HEK293 (cell line): ENCODE measurements at regions not wholly inside any gene's neighbourhood (a gene's known extent, or its start where the extent isn't known, plus 50 kb on each side); places are given as distances from the start of the nearest gene placed in this dataset.

Experiments
- CTCF ChIA-PET: fragments of 350-600 bp; formaldehyde crosslinking; extraction: SDS; loops from one replicate; lab custom pipeline; 2021; ENCODE audit warnings: antibody characterized with exemption; lab: Yijun Ruan, JAX
- POLR2A ChIA-PET: fragments of 300-600 bp; formaldehyde crosslinking; extraction: SDS; loops from one replicate; lab custom pipeline; 2020; ENCODE audit warnings: antibody characterized with exemption, inconsistent platforms; lab: Yijun Ruan, JAX
- H3K27ac ChIP-seq: fragments of 200-500 bp; sonication (Bioruptor generic); 2 replicates; pipeline ENCODE4 v1.5.1; 2014; ENCODE audit warnings: low read depth, low read length, control low read depth, inconsistent platforms; ENCODE audit errors: extremely low read depth
- H3K36me3 ChIP-seq, 2 experiments: fragments of 200-500 bp in 1 of 2; sonication (Bioruptor generic) in 1 of 2; 1 replicate in 1 of 2; 2 replicates in 1 of 2; pipeline ENCODE4 v1.5.1; 2014 to 2017; ENCODE audit warnings: inconsistent platforms in 2 of 2, low read length in 2 of 2; ENCODE audit not compliant: control insufficient read depth in 2 of 2, insufficient read depth in 1 of 2
- H3K4me1 ChIP-seq: fragments of 200-500 bp; sonication (Bioruptor generic); 2 replicates; pipeline ENCODE4 v1.5.1; 2014; ENCODE audit warnings: mild to moderate bottlenecking, low read length, inconsistent platforms; ENCODE audit not compliant: control insufficient read depth, insufficient read depth
- H3K4me3 ChIP-seq: 2 replicates; pipeline ENCODE4 v1.5.1; 2011; ENCODE audit warnings: low read depth, mild to moderate bottlenecking, control low read depth, low read length, moderate library complexity
- H3K9me3 ChIP-seq: fragments of 200-500 bp; sonication (Bioruptor generic); 2 replicates; pipeline ENCODE4 v1.5.1; 2014; ENCODE audit warnings: low read depth, low read length, inconsistent platforms; ENCODE audit not compliant: control insufficient read depth, insufficient read depth
- GLI2 ChIP-seq: fragments of 450-650 bp; formaldehyde crosslinking; IDR thresholded peaks from 2 replicates; pipeline ENCODE4; 2017; ENCODE audit warnings: missing biosample characterization, missing genetic modification characterization, low read depth, borderline replicate concordance
- GLI4 ChIP-seq: fragments of 450-650 bp; formaldehyde crosslinking; IDR thresholded peaks from 2 replicates; pipeline ENCODE4 v1.5.1; 2016; ENCODE audit warnings: missing biosample characterization, missing genetic modification characterization
- HOXA7 ChIP-seq: sonication (generic); formaldehyde crosslinking; IDR thresholded peaks from 2 replicates; pipeline ENCODE4 v1.8.1; 2022; ENCODE audit warnings: missing genetic modification reagents, borderline replicate concordance
- KLF16 ChIP-seq: fragments of 450-650 bp; formaldehyde crosslinking; IDR thresholded peaks from 2 replicates; pipeline ENCODE4 v1.5.1; 2017; ENCODE audit warnings: missing biosample characterization, missing genetic modification characterization
- PRDM1 ChIP-seq: fragments of 450-650 bp; formaldehyde crosslinking; IDR thresholded peaks from 2 replicates; pipeline ENCODE4; 2016; ENCODE audit warnings: missing biosample characterization, missing genetic modification characterization
- SETDB1 ChIP-seq: IDR thresholded peaks from one replicate; pipeline ENCODE4 v1.6.1; 2017; ENCODE audit warnings: mild to moderate bottlenecking, low read length, moderate library complexity, mixed read lengths; ENCODE audit not compliant: insufficient read length
- ZNF155 ChIP-seq: fragments of 450-650 bp; formaldehyde crosslinking; IDR thresholded peaks from 2 replicates; pipeline ENCODE4 v1.5.1; 2016; ENCODE audit warnings: missing biosample characterization, missing genetic modification characterization
- ZNF157 ChIP-seq: fragments of 450-650 bp; formaldehyde crosslinking; IDR thresholded peaks from 2 replicates; pipeline ENCODE4 v1.5.1; 2016; ENCODE audit warnings: missing biosample characterization, missing genetic modification characterization
- ZNF174 ChIP-seq: fragments of 450-650 bp; formaldehyde crosslinking; IDR thresholded peaks from 2 replicates; pipeline ENCODE4 v1.5.0; 2017; ENCODE audit warnings: missing biosample characterization, mild to moderate bottlenecking, missing genetic modification characterization
- ZNF214 ChIP-seq: fragments of 450-650 bp; formaldehyde crosslinking; IDR thresholded peaks from 2 replicates; pipeline ENCODE4 v1.5.1; 2017; ENCODE audit warnings: missing biosample characterization, mild to moderate bottlenecking, missing genetic modification characterization, borderline replicate concordance
- ZNF239 ChIP-seq: fragments of 450-650 bp; formaldehyde crosslinking; IDR thresholded peaks from 2 replicates; pipeline ENCODE4 v1.5.1; 2016; ENCODE audit warnings: missing biosample characterization, missing genetic modification characterization
- ZNF274 ChIP-seq, 2 experiments: fragments of 200-500 bp in 1 of 2; fragments of 450-650 bp in 1 of 2; sonication (Bioruptor generic) in 1 of 2; formaldehyde crosslinking in 1 of 2; IDR thresholded peaks; 2 replicates each; pipeline versions ENCODE4 v1.5.1 to v1.6.1; 2014 to 2016; ENCODE audit warnings: borderline replicate concordance in 1 of 2, inconsistent platforms in 1 of 2, low read length in 1 of 2, missing biosample characterization in 1 of 2, missing genetic modification characterization in 1 of 2
- ZNF335 ChIP-seq: fragments of 450-650 bp; formaldehyde crosslinking; conservative IDR thresholded peaks from 2 replicates; pipeline ENCODE4 v1.5.1; 2016; ENCODE audit warnings: missing biosample characterization, missing genetic modification characterization
- ZNF37A ChIP-seq: fragments of 450-650 bp; IDR thresholded peaks from 2 replicates; pipeline ENCODE4 v1.5.1; 2018; ENCODE audit warnings: missing biosample characterization, missing genetic modification characterization
- ZNF521 ChIP-seq: fragments of 450-650 bp; formaldehyde crosslinking; IDR thresholded peaks from 2 replicates; pipeline ENCODE4 v1.5.1; 2017; ENCODE audit warnings: missing biosample characterization, mild to moderate bottlenecking, missing genetic modification characterization
- ZNF561 ChIP-seq: fragments of 450-650 bp; IDR thresholded peaks from 2 replicates; pipeline ENCODE4 v1.5.1; 2018; ENCODE audit warnings: missing biosample characterization, missing genetic modification characterization, borderline replicate concordance
- ZNF571 ChIP-seq: fragments of 450-650 bp; formaldehyde crosslinking; IDR thresholded peaks from 2 replicates; pipeline ENCODE4 v1.5.0; 2017; ENCODE audit warnings: missing biosample characterization, missing genetic modification characterization
- ZNF585B ChIP-seq: fragments of 450-650 bp; formaldehyde crosslinking; IDR thresholded peaks from 2 replicates; pipeline ENCODE4 v1.5.1; 2016; ENCODE audit warnings: missing biosample characterization, missing genetic modification characterization
- ZNF677 ChIP-seq: fragments of 450-650 bp; IDR thresholded peaks from 2 replicates; pipeline ENCODE4 v1.5.0; 2018; ENCODE audit warnings: missing biosample characterization, mild to moderate bottlenecking, missing genetic modification characterization, moderate library complexity
- ZNF707 ChIP-seq: fragments of 450-650 bp; formaldehyde crosslinking; IDR thresholded peaks from 2 replicates; pipeline ENCODE4 v1.5.1; 2016; ENCODE audit warnings: missing biosample characterization, missing genetic modification characterization
- ZNF747 ChIP-seq: fragments of 450-650 bp; formaldehyde crosslinking; IDR thresholded peaks from 2 replicates; pipeline ENCODE4 v1.5.1; 2016; ENCODE audit warnings: missing biosample characterization, missing genetic modification characterization
- ZNF776 ChIP-seq: fragments of 450-650 bp; formaldehyde crosslinking; IDR thresholded peaks from 2 replicates; pipeline ENCODE4 v1.5.0; 2017; ENCODE audit warnings: missing biosample characterization, missing genetic modification characterization, borderline replicate concordance
- ZNF785 ChIP-seq: fragments of 450-650 bp; formaldehyde crosslinking; IDR thresholded peaks from 2 replicates; pipeline ENCODE4 v1.5.1; 2016; ENCODE audit warnings: missing biosample characterization, missing genetic modification characterization
- TF ChIP-seq, protein P1 (sequence below): fragments of 450-650 bp; formaldehyde crosslinking; IDR thresholded peaks from 2 replicates; pipeline ENCODE4 v1.5.1; 2016; ENCODE audit warnings: missing biosample characterization, missing genetic modification characterization
- TF ChIP-seq, protein P2 (sequence below): fragments of 450-650 bp; formaldehyde crosslinking; conservative IDR thresholded peaks from 2 replicates; pipeline ENCODE4 v1.5.1; 2016; ENCODE audit warnings: low read depth, missing biosample characterization, missing genetic modification characterization

DNA sequence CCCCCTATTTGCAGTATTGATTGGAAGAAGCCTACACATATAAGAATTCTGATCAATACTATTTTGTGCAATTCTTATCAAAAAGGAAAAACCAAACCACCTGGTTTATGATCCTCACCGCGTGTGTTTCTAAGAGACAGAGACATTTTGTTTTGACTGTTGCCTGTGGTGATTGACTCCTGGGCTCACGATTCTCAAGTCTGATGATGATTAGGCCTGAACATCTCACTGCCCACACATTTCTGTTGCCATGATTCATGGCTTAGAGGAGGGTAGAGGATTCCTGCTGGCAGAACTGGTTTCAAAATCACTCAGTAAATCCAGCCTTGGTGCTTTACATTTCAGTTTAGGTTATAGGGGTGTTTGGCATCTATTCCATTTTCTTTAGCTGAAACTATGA, 88.3 kb upstream of the UBE3A start:
- no peak overlapping the region for H3K27ac ChIP-seq
- H3K4me3 ChIP-seq = no peak overlapping the region
- H3K9me3 ChIP-seq = no peaks in the 10 kb centered on the region
- H3K4me1 ChIP-seq = no peaks in the 10 kb centered on the region
- no peaks in the 10 kb centered on the region for H3K36me3 ChIP-seq
- CTCF ChIA-PET = interaction anchor here (0.6 kb wide), 1 partner anchor 559 kb away, joined by 3 read pairs; no protein-coding TSS in a partner anchor
- no peak for TF ChIP-seq ZNF677 (tag by site-specific recombination)
- no peak for TF ChIP-seq ZNF274 (IDR thresholded peaks at IDR 0.05; ENCODE audit: low read length)
- TF ChIP-seq ZNF274 (tag by site-specific recombination; IDR thresholded peaks at IDR 0.05; ENCODE audit: borderline replicate concordance) = no peak
- no peak for TF ChIP-seq ZNF155 (tag by site-specific recombination)
- TF ChIP-seq, protein P1, sequence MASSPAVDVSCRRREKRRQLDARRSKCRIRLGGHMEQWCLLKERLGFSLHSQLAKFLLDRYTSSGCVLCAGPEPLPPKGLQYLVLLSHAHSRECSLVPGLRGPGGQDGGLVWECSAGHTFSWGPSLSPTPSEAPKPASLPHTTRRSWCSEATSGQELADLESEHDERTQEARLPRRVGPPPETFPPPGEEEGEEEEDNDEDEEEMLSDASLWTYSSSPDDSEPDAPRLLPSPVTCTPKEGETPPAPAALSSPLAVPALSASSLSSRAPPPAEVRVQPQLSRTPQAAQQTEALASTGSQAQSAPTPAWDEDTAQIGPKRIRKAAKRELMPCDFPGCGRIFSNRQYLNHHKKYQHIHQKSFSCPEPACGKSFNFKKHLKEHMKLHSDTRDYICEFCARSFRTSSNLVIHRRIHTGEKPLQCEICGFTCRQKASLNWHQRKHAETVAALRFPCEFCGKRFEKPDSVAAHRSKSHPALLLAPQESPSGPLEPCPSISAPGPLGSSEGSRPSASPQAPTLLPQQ (tag by site-specific recombination) = no peak
- TF ChIP-seq ZNF571 = no peak
- no peak for TF ChIP-seq ZNF521 (tag by site-specific recombination)
- no peak for TF ChIP-seq ZNF785
- TF ChIP-seq SETDB1 = no peak
- TF ChIP-seq, protein P2, sequence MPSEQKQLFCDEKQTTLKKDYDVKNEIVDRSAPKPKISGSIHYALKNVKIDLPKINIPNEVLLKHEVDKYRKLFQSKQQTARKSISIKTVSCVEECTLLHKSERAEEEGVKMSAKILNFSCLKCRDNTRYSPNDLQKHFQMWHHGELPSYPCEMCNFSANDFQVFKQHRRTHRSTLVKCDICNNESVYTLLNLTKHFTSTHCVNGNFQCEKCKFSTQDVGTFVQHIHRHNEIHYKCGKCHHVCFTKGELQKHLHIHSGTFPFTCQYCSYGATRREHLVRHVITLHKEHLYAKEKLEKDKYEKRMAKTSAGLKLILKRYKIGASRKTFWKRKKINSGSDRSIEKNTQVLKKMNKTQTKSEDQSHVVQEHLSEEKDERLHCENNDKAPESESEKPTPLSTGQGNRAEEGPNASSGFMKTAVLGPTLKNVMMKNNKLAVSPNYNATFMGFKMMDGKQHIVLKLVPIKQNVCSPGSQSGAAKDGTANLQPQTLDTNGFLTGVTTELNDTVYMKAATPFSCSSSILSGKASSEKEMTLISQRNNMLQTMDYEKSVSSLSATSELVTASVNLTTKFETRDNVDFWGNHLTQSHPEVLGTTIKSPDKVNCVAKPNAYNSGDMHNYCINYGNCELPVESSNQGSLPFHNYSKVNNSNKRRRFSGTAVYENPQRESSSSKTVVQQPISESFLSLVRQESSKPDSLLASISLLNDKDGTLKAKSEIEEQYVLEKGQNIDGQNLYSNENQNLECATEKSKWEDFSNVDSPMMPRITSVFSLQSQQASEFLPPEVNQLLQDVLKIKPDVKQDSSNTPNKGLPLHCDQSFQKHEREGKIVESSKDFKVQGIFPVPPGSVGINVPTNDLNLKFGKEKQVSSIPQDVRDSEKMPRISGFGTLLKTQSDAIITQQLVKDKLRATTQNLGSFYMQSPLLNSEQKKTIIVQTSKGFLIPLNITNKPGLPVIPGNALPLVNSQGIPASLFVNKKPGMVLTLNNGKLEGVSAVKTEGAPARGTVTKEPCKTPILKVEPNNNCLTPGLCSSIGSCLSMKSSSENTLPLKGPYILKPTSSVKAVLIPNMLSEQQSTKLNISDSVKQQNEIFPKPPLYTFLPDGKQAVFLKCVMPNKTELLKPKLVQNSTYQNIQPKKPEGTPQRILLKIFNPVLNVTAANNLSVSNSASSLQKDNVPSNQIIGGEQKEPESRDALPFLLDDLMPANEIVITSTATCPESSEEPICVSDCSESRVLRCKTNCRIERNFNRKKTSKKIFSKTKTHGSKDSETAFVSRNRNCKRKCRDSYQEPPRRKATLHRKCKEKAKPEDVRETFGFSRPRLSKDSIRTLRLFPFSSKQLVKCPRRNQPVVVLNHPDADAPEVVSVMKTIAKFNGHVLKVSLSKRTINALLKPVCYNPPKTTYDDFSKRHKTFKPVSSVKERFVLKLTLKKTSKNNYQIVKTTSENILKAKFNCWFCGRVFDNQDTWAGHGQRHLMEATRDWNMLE = no peak
- TF ChIP-seq ZNF776 = no peak
- TF ChIP-seq ZNF214 (tag by site-specific recombination) = no peak
- no peak for TF ChIP-seq ZNF174
- TF ChIP-seq ZNF157 (tag by site-specific recombination) = no peak
- no peak for TF ChIP-seq ZNF747 (tag by site-specific recombination)
- no peak for TF ChIP-seq ZNF561
- POLR2A ChIA-PET = no interaction called here

DNA sequence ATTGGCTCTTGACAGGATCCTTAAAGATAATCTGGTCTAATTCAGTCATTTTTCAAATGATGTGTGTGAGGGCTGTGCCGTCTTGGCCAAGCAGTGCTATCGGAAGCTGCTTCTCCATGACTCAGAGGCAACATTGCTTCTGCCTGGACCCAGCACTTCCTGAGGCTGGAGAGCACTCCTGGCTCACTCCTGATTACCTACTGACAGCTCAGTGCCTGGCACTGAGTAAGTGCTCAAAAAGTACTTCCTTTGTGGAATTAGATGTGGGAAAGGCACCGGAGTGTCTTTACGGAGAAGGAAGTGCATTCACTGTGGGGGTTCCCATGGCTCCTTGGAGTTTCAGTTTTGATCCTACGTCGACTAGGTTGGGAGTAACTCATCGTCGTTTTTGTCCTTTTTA, 86.9 kb upstream of the UBE3A start:
- Histone ChIP-seq H3K4me3 (no peak overlapping the region), H3K9me3 (no peaks in the 10 kb centered on the region), H3K36me3 (no peaks in the 10 kb centered on the region), H3K4me1 (no peaks in the 10 kb centered on the region), H3K27ac (no peak overlapping the region)
- no peak for TF ChIP-seq ZNF585B
- no peak for TF ChIP-seq GLI4 (tag by site-specific recombination)
- TF ChIP-seq PRDM1 (tag by site-specific recombination) = no peak
- no peak for TF ChIP-seq ZNF37A (tag by site-specific recombination)
- no peak for TF ChIP-seq ZNF335 (tag by site-specific recombination)
- no peak for TF ChIP-seq ZNF707
- TF ChIP-seq ZNF239 (tag by site-specific recombination) = no peak
- TF ChIP-seq HOXA7 (CRISPR knock-in tag) = no peak
- TF ChIP-seq KLF16 (tag by site-specific recombination) = no peak
- no peak for TF ChIP-seq GLI2 (tag by site-specific recombination)
- TF ChIP-seq ZNF274 (IDR thresholded peaks at IDR 0.05; ENCODE audit: low read length) = no peak
- TF ChIP-seq ZNF274 (tag by site-specific recombination; IDR thresholded peaks at IDR 0.05; ENCODE audit: borderline replicate concordance) = no peak
- POLR2A ChIA-PET = no interaction called here
- CTCF ChIA-PET = interaction anchor here (0.7 kb wide), 1 partner anchor 787 kb away, joined by 3 read pairs; no protein-coding TSS in a partner anchor
